HG02759 (cell line): ENCODE measurements at regions not wholly inside any gene's neighbourhood (a gene's known extent, or its start where the extent isn't known, plus 50 kb on each side); places are given as distances from the start of the nearest gene placed in this dataset.

Source experiments
- ATAC-seq: cut with Tn5 transposase; IDR thresholded peaks from one replicate; pipeline ENCODE4 v1.9.1; 2021; ENCODE audit warnings: mild to moderate bottlenecking, moderate library complexity; ENCODE audit not compliant: unreplicated experiment

DNA sequence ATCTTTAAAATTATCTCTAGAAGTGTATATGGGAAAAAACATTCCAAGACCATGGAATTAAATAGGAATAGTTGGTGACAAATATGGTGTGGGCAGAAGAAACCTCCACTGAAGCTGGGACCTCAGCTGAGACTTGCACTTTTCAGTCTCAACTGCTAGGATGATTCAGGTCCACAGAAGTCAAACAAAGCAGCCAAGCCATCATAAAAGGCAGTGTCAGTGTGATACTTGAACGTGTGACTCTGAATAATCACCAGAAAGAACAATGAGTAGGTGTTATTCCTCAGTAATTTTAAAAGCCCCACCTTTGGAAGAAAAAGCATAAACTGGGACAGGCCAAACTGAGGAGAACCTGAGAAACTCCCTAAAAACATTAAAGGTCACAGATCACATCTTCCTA lies 90.7 kb downstream of the ZNF281 start:
- ATAC-seq: no peak

DNA sequence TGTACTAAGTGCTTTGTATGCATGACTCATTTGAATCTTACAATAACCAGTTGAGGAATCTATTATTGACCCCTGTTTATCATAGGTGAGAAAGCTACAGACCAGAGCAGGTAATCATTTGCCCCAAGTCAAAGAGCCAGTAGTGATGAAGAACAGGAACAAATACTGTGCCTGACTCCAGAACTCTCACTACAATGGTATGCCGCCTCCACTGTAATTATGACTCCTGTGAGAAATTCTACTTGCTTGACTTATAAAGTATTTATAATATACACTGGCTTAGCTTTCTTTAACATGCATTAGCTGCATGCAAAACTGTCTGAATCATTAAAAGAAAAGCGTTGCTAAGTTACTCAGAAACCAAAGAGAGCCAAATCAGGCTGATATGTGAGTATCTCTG lies 92.6 kb downstream of the ZNF281 start:
- ATAC-seq: no peak

GRCh38 chr1:200316148-200316803 lies 93.6 kb downstream of the ZNF281 start:
- ATAC-seq: no peak

DNA sequence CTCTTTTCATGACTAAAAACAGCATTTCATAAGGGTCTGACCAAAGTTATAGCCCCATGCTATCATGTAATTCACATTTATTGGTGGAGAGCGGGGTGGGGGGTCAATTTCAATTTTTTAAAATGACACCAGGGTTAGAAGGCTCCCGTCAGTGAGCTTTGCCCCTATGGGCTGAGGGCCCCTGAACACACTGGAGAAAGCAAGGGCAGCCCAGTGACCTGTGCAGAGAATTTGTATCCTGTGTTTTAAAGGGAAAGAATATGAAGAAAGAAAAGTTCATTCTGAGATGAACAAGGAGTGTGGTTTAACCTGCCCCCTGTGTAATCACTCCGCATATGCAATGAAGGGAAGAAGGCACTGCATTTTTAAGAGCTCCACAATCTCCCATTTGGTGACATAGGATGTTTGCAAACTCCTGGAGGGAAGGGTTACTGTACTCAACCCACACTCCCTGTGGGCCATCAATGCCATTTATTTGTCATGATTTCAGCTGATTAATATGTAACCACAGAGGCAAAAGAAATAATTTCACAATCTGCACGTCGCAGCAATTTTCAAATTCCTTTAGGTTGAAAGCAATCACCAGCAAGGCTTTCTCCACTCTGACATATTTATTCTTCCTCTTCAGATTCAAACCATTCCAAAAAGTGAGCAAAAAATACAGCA lies 95.6 kb downstream of the ZNF281 start:
- ATAC-seq: no peak

DNA sequence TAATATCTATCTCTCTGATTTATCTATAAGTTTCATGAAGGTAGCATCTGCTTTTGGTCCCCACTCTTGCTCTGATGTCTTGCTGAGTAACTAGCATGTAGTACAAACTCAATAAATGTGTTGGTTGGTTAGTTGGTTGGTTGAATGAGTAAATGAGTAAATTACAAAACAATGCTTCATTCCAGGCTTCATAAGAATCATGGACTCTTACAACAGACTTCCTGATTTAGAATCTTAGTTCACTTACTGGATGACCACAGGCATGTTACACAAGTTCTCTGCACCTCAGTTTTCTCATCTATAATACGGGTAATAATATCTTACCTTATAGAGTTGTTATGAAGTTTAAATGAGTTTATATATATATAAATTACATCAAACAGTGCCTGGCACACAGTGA lies 98.6 kb downstream of the ZNF281 start:
- ATAC-seq: no peak

DNA sequence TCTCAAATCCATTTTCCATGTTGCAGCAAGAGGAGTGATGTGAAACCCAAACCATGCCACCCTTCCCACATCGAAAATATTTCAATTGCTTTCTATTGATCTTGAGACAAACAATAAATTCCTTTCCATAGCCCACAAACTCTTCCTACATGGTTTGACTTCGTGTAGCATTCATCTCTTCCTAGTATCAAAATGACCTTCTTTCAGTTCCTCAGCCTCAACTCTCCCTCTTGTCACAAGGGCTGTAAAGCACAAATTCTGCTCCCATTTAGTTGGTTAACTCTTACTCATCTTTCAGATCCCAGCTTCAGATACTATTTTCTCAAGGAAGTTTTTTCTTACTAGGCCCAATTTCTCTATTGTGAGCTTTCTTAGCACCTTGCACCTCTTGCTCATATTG lies 99.0 kb downstream of the ZNF281 start:
- no peak for ATAC-seq

- ATAC-seq: no peak
These were observed 102.1 kb downstream of the ZNF281 start for GRCh38 chr1:200307755-200308066.

- no peak for ATAC-seq
These were observed 102.7 kb downstream of the ZNF281 start for GRCh38 chr1:200306944-200307754.

- no peak for ATAC-seq
These were observed 104.0 kb downstream of the ZNF281 start for GRCh38 chr1:200305806-200306205.

GRCh38 chr1:200304171-200304570 lies 105.7 kb downstream of the ZNF281 start:
- no peak for ATAC-seq

- ATAC-seq: no peak
These were observed 106.9 kb downstream of the ZNF281 start for GRCh38 chr1:200302921-200303290.

DNA sequence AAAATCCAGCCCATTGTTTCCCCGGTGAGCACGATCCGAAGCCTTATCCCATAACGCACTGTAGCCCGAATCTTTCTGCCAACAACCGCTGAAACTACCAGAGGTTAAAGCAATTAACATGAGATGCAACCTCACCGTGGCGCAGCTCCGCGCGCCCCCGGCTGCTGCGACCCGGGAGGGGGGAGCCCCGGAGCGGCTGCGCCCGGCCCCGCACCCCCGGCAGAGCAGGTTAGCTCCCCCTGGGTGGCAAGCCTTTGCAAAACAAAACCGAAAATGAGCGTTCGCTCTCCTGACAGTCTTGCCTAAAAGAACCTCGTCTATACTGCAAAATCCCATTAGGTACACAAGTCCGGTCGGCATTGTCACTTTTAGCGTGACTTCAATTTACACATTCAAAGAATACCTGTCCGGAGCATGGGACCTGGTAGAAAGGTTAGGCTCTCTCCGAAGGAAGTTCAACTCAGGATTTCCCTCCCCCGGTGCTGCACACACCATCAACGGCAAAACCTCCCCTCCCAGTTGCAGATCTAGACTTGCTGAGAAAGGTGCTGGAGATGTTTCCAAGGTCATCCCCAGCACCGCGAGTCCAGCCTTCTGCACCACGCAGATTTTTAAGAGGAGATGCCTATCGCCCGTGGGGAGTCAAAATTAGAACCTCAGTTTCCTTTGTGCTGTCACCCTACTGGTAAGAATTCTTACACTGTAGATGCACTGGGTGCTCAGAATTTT lies 107.5 kb downstream of the ZNF281 start:
- peak; percentile 71 for ATAC-seq

GRCh38 chr1:200301152-200301551 lies 108.7 kb downstream of the ZNF281 start:
- no peak for ATAC-seq

GRCh38 chr1:200299571-200299970 lies 110.3 kb downstream of the ZNF281 start:
- ATAC-seq: no peak

DNA sequence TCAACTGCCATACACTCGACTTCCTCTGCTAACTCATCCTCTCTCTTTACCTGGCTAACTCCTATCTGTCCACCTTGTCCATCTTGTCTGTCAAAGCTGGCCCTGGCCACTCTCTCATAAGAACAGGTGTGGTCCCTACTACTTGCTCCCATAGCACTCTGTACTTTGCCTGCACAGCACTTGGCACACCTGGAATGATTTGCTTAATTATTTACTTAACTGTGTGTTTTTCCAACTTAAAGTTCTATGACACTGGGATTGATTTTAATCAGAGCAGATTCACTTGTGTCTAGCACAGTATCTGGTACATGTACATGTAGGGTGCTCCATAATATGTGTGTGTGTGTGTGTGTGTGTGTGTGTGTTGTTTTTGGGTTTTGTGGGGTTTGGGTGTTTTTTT lies 111.6 kb downstream of the ZNF281 start:
- ATAC-seq: no peak

GRCh38 chr1:200296091-200296661 lies 113.7 kb downstream of the ZNF281 start:
- ATAC-seq: no peak

GRCh38 chr1:200294241-200294640 lies 115.6 kb downstream of the ZNF281 start:
- ATAC-seq: no peak

- ATAC-seq: no peak
These were observed 117.1 kb downstream of the ZNF281 start for GRCh38 chr1:200292699-200293098.

GRCh38 chr1:200291106-200291505 lies 118.7 kb downstream of the ZNF281 start:
- ATAC-seq: no peak

DNA sequence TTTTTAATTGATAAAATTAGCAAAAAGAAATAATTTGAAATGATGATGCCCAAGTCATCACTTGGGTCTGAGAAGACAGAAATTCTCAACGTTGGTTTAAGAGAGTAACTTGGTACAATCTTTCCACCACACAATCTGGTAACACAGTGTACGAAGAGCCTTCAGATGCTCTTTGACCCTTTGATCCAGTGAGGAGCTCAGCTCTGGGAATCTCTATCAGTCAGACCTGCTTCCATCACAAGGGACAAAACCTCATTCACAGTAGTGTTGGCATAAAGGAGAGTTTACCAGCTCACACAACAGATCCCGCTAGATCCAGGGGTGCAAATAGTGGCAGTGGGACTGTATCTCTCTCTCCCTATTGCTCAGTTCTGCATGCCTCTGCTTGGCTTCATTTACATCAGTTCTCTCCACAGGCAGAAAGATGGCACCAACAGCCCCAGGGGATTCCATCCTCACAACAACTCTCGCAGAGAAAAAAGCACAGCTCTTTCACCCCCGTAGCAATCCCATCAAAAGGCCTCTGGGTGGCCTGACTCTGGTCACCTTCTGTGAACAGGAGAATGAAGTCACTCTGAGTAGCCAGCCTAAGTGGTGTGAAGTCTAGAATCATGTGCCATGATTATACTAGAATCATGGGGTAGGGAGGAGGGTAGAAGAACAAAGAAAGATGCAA lies 119.7 kb downstream of the ZNF281 start:
- no peak for ATAC-seq

DNA sequence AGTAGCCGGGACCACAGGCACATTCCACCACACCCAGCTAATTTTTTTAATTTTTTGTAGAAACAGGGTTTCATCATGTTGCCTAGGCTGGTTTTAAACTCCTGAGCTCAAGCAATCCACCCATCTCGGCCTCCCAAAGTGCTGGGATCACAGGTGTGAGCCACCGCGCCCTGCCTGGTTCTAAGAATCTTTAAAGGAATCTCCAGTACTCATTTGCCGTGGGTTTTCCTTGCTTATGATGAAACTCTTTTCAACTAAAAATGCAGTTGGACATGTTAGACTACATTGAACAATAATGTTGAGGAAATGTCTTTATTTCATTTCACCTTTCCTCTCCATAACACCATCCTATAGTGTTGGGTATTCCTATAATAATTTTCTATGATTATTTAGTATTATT lies 121.6 kb downstream of the ZNF281 start:
- no peak for ATAC-seq
